Mesothelial cell of epicardium (in vitro differentiated cells): ENCODE measurements at regions not wholly inside any gene's neighbourhood (a gene's known extent, or its start where the extent isn't known, plus 50 kb on each side); places are given as distances from the start of the nearest gene placed in this dataset.

Experiments used
- DNase-seq, 2 experiments: peaks; one replicate each; pipeline ENCODE4 v3.0.0; 2021; ENCODE audit warnings: low spot score in 2 of 2; ENCODE audit not compliant: unreplicated experiment in 2 of 2
- H3K27ac Mint-ChIP-seq: 2 replicates; pipeline ENCODE4 v1.8.0; 2021; ENCODE audit warnings: mixed read lengths
- H3K27me3 Mint-ChIP-seq: 2 replicates; pipeline ENCODE4 v1.8.0; 2021; ENCODE audit warnings: low read depth, mixed read lengths
- H3K36me3 Mint-ChIP-seq: 2 replicates; pipeline ENCODE4 v1.8.0; 2021; ENCODE audit warnings: mixed read lengths
- H3K4me1 Mint-ChIP-seq: 2 replicates; pipeline ENCODE4 v1.8.0; 2021; ENCODE audit warnings: mixed read lengths
- H3K4me3 Mint-ChIP-seq: 2 replicates; pipeline ENCODE4 v1.8.0; 2021; ENCODE audit warnings: mild to moderate bottlenecking, moderate library complexity, mixed read lengths
- H3K9me3 Mint-ChIP-seq: 2 replicates; pipeline ENCODE4 v1.8.0; 2021; ENCODE audit warnings: mixed read lengths
- CTCF ChIP-seq: fragments of 200-600 bp; sonication (generic); IDR thresholded peaks from one replicate; pipeline ENCODE4 v1.5.0; 2021; ENCODE audit warnings: antibody characterized with exemption; ENCODE audit not compliant: unreplicated experiment

GRCh38 chr15:96878129-96878528 is 547.6 kb downstream of the NR2F2 start:
- Mint-ChIP-seq H3K36me3 (no peaks in the 10 kb centered on the region), H3K4me1 (peaks cover 4% of the 10 kb centered on the region), H3K27ac (no peak overlapping the region), H3K9me3 (no peaks in the 10 kb centered on the region), H3K27me3 (peaks cover 3% of the 10 kb centered on the region), H3K4me3 (no peak overlapping the region)
- no peak for TF ChIP-seq CTCF
- no peak for DNase-seq

DNA sequence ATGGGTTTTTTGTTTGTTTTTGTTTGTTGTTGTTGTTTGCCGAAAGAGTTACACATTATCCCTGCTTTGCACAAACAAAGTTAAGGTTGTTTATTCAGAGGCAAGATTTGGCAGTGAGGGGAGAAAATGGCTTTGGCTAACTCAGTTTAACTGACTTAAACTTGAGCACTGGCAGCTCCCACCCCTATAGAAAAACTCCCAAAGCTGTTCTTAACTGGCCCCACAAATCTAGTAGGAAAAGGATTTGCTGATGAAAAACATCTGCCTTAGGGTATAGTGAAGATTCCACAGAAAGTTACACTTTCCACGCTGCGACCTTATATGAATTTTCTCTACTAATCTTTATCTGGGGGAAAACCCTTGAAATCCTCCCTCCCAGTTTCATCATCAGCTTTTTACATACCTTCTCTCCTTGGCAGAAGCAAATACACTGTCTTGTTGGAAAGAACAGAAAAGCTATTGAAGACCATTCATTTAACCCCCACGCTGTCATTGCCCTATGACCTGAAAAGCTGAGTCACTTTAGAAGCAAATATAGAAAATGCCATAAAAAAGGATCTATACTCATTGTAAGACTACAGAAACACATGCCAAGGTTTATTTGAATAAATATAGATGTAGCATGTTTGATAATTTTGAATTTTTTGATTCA is 551.7 kb downstream of the NR2F2 start:
- Mint-ChIP-seq H3K27ac (no peak overlapping the region), H3K36me3 (no peaks in the 10 kb centered on the region), H3K9me3 (no peaks in the 10 kb centered on the region), H3K4me3 (no peak overlapping the region), H3K4me1 (peaks cover 4% of the 10 kb centered on the region), H3K27me3 (no peaks in the 10 kb centered on the region)
- no peak for TF ChIP-seq CTCF
- DNase-seq = no peak

DNA sequence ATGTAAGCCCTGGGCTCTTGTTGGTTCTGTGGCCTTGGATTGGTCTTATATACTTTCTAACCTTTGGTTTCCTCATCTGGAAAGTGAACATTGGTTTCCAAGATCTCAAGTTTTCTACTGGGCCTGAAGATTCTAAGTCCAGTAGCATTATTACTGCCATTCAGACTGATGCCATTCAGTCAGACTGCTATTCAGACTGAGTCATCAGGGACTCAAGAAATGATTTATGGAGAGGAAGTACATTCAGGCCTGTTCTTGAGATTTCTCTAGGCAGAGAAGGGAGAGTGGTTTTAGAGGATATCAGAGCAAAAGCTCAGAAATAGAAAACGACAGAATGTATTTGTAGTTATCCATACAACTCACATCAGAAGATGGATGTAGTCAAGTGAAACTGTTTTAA is 557.2 kb downstream of the NR2F2 start:
- Mint-ChIP-seq H3K4me1 (peaks cover 12% of the 10 kb centered on the region), H3K36me3 (no peaks in the 10 kb centered on the region), H3K4me3 (no peak overlapping the region), H3K9me3 (peaks cover 3% of the 10 kb centered on the region), H3K27me3 (no peaks in the 10 kb centered on the region), H3K27ac (no peak overlapping the region)
- no peak for TF ChIP-seq CTCF
- no peak for DNase-seq

DNA sequence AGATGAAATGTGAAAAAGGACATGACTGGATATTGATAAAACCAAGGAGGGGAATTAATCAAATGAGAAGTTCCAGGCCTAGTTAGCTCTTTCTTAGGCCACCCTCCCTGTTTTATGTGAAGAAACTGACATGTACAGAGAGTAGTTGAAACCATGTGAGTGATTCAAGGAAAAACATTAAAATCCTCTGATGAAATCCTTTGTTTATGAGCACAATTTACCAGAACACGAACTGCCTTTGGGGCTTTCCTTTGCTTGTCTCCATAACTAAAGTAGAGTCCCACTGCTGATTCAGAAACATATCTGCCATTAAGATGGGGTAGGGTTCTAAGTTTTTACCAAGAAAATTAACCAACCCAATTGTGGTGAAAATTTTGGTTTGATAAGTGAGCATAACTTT is 558.3 kb downstream of the NR2F2 start:
- DNase-seq = no peak
- no peaks in the 10 kb centered on the region for H3K36me3 Mint-ChIP-seq
- H3K27me3 Mint-ChIP-seq = no peaks in the 10 kb centered on the region
- H3K27ac Mint-ChIP-seq = no peak overlapping the region
- H3K4me1 Mint-ChIP-seq = peaks cover 21% of the 10 kb centered on the region
- no peak for TF ChIP-seq CTCF
- H3K9me3 Mint-ChIP-seq = peaks cover 3% of the 10 kb centered on the region
- no peak overlapping the region for H3K4me3 Mint-ChIP-seq

- H3K27me3 Mint-ChIP-seq = no peaks in the 10 kb centered on the region
- H3K9me3 Mint-ChIP-seq = peaks cover 3% of the 10 kb centered on the region
- peaks cover 24% of the 10 kb centered on the region for H3K4me1 Mint-ChIP-seq
- H3K4me3 Mint-ChIP-seq = peak overlapping the region; percentile 46
- TF ChIP-seq CTCF = no peak
- H3K27ac Mint-ChIP-seq = no peak overlapping the region
- no peak for DNase-seq
- H3K36me3 Mint-ChIP-seq = no peaks in the 10 kb centered on the region
These were observed 559.4 kb downstream of the NR2F2 start for GRCh38 chr15:96889734-96890480.
